ENCODE measurements at regions not wholly inside any gene's neighbourhood (a gene's known extent, or its start where the extent isn't known, plus 50 kb on each side); places are given as distances from the start of the nearest gene placed in this dataset.

DNA sequence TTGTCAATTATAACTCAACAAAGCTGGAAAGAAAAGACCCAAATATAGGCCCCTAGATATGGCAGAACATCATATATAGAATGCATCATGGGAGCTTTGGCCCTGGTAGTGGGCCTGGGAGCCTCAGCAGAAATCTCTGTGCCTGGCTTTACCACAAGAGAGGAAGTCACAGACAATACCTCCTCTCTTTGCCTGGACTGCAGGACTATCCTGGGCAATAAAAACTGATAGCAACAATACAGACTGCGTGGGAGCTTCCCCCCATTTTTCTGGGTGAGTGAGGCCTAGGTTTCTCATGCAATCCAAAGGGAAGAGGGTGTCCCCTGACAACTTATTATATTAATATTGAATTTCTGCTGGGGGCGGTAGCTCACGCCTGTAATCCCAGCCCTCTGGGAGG is 64.0 kb upstream of the NFKB1 start (continued):
- TF ChIP-seq, protein P1, sequence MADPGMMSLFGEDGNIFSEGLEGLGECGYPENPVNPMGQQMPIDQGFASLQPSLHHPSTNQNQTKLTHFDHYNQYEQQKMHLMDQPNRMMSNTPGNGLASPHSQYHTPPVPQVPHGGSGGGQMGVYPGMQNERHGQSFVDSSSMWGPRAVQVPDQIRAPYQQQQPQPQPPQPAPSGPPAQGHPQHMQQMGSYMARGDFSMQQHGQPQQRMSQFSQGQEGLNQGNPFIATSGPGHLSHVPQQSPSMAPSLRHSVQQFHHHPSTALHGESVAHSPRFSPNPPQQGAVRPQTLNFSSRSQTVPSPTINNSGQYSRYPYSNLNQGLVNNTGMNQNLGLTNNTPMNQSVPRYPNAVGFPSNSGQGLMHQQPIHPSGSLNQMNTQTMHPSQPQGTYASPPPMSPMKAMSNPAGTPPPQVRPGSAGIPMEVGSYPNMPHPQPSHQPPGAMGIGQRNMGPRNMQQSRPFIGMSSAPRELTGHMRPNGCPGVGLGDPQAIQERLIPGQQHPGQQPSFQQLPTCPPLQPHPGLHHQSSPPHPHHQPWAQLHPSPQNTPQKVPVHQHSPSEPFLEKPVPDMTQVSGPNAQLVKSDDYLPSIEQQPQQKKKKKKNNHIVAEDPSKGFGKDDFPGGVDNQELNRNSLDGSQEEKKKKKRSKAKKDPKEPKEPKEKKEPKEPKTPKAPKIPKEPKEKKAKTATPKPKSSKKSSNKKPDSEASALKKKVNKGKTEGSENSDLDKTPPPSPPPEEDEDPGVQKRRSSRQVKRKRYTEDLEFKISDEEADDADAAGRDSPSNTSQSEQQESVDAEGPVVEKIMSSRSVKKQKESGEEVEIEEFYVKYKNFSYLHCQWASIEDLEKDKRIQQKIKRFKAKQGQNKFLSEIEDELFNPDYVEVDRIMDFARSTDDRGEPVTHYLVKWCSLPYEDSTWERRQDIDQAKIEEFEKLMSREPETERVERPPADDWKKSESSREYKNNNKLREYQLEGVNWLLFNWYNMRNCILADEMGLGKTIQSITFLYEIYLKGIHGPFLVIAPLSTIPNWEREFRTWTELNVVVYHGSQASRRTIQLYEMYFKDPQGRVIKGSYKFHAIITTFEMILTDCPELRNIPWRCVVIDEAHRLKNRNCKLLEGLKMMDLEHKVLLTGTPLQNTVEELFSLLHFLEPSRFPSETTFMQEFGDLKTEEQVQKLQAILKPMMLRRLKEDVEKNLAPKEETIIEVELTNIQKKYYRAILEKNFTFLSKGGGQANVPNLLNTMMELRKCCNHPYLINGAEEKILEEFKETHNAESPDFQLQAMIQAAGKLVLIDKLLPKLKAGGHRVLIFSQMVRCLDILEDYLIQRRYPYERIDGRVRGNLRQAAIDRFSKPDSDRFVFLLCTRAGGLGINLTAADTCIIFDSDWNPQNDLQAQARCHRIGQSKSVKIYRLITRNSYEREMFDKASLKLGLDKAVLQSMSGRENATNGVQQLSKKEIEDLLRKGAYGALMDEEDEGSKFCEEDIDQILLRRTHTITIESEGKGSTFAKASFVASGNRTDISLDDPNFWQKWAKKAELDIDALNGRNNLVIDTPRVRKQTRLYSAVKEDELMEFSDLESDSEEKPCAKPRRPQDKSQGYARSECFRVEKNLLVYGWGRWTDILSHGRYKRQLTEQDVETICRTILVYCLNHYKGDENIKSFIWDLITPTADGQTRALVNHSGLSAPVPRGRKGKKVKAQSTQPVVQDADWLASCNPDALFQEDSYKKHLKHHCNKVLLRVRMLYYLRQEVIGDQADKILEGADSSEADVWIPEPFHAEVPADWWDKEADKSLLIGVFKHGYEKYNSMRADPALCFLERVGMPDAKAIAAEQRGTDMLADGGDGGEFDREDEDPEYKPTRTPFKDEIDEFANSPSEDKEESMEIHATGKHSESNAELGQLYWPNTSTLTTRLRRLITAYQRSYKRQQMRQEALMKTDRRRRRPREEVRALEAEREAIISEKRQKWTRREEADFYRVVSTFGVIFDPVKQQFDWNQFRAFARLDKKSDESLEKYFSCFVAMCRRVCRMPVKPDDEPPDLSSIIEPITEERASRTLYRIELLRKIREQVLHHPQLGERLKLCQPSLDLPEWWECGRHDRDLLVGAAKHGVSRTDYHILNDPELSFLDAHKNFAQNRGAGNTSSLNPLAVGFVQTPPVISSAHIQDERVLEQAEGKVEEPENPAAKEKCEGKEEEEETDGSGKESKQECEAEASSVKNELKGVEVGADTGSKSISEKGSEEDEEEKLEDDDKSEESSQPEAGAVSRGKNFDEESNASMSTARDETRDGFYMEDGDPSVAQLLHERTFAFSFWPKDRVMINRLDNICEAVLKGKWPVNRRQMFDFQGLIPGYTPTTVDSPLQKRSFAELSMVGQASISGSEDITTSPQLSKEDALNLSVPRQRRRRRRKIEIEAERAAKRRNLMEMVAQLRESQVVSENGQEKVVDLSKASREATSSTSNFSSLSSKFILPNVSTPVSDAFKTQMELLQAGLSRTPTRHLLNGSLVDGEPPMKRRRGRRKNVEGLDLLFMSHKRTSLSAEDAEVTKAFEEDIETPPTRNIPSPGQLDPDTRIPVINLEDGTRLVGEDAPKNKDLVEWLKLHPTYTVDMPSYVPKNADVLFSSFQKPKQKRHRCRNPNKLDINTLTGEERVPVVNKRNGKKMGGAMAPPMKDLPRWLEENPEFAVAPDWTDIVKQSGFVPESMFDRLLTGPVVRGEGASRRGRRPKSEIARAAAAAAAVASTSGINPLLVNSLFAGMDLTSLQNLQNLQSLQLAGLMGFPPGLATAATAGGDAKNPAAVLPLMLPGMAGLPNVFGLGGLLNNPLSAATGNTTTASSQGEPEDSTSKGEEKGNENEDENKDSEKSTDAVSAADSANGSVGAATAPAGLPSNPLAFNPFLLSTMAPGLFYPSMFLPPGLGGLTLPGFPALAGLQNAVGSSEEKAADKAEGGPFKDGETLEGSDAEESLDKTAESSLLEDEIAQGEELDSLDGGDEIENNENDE (IDR thresholded peaks at IDR 0.05; ENCODE audit: insufficient replicate concordance, low read length), result no peak
- TF ChIP-seq, protein P2, sequence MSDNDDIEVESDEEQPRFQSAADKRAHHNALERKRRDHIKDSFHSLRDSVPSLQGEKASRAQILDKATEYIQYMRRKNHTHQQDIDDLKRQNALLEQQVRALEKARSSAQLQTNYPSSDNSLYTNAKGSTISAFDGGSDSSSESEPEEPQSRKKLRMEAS (IDR thresholded peaks at IDR 0.05), result no peak
- TF ChIP-seq CBX5 (IDR thresholded peaks at IDR 0.05; ENCODE audit: low read depth, low read length) (no peak), TAF1 (IDR thresholded peaks at IDR 0.05; ENCODE audit: low read depth, low read length) (no peak), RFX5 (IDR thresholded peaks at IDR 0.05; ENCODE audit: borderline replicate concordance, low read depth, low read length) (no peak), EP300 (IDR thresholded peaks at IDR 0.05; ENCODE audit: borderline replicate concordance in 1 of 2, low read depth in 2 of 2, low read length in 2 of 2) (no peak), MAFK (IDR thresholded peaks at IDR 0.05; ENCODE audit: low read depth, low read length) (no peak), POLR2A (IDR thresholded peaks at IDR 0.05; ENCODE audit: control extremely low read depth in 1 of 2, low read depth in 2 of 2, low read length in 2 of 2) (no peak)
- TF ChIP-seq, protein P3, sequence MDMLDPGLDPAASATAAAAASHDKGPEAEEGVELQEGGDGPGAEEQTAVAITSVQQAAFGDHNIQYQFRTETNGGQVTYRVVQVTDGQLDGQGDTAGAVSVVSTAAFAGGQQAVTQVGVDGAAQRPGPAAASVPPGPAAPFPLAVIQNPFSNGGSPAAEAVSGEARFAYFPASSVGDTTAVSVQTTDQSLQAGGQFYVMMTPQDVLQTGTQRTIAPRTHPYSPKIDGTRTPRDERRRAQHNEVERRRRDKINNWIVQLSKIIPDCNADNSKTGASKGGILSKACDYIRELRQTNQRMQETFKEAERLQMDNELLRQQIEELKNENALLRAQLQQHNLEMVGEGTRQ (IDR thresholded peaks at IDR 0.05; ENCODE audit: low read length), result no peak
- TF ChIP-seq, protein P4, sequence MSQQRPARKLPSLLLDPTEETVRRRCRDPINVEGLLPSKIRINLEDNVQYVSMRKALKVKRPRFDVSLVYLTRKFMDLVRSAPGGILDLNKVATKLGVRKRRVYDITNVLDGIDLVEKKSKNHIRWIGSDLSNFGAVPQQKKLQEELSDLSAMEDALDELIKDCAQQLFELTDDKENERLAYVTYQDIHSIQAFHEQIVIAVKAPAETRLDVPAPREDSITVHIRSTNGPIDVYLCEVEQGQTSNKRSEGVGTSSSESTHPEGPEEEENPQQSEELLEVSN (IDR thresholded peaks at IDR 0.05), result no peak

Data from H1 (cell line).